ENCODE measurements at regions not wholly inside any gene's neighbourhood (a gene's known extent, or its start where the extent isn't known, plus 50 kb on each side); places are given as distances from the start of the nearest gene placed in this dataset.
"Not testable (repeated sequence)": the region's sequence is repeated elsewhere in the genome, so short reads cannot be mapped to it uniquely, and the experiment has no call there.

DNA sequence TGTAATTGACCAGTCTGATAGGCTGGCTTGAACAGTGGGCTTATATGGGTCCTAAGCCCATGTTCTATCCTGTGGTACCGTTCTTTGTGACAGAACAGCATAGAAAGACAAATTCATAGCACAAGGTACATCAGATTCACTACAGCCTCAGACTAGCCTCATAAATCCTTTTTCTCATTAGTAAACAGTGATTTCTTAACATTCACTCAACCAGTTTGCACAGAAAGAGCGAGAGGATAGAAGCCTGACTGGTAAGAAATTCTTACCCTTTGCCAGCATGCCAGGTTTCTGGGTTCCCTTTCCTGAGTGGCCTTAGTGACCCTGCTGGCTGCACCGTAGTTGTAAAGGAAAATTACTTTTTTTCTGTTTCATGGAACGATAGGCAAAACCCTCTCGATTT is 412.1 kb downstream of the SH2D4B start:
- DNase-seq (ENCODE audit: low spot score) = no peak

DNA sequence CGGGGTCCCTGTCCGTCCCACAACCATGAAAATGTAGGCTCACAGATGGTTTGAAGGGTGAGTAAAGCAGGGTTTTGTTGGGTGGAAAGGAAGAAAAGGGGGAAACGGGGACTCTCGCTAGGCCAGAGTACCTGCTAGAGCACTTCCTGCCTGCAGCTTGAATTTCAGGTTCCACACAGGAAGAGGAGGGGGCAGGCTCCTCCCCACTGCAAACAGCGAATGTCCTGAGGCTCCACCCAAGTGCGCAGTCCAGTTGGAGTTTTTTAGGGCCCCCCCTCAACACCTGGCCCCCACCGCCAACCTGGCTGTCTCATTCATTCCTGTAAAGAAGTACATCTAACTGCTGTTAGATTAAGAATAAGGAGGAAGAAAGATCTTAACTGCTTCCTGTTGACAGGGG is 414.7 kb downstream of the SH2D4B start:
- DNase-seq (ENCODE audit: low spot score) = no peak

DNA sequence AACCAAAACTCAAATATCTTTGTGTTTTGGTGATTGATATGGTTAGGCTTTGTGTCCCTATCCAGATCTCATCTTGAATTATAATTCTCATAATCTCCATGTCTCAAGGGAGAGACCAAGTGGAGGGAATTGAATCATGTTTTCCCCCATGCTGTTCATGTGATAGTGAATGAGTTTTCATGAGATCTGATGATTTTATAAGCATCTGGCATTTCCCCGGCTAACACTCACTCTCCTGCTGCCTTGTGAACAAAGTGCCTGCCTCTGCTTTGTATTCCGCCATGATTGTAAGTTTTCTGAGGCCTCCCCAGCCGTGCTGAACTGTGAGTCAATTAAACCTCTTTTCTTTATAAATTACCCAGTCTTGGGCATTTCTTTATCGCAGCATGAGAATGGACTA is 419.5 kb downstream of the SH2D4B start:
- DNase-seq (ENCODE audit: low spot score) = no peak

DNA sequence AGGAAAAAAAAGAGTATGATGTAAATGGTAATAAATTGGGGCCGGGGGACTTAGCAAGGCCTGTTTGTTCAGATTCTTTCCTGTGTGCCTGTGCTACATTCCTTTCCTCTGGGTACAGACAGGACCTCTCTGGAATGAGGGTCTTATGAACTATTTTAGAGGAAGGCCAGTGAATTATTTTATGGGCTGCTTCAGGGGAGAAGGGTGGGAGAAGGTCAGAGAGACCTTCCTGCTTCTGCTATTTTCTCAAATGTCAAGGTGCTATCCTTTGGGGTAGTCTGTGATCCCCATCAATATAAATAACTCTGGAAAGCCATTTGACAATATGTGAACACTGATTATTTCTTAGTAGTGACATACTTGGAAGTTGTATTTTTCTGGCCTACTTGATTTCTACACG is 426.5 kb downstream of the SH2D4B start:
- DNase-seq (ENCODE audit: low spot score) = no peak

DNA sequence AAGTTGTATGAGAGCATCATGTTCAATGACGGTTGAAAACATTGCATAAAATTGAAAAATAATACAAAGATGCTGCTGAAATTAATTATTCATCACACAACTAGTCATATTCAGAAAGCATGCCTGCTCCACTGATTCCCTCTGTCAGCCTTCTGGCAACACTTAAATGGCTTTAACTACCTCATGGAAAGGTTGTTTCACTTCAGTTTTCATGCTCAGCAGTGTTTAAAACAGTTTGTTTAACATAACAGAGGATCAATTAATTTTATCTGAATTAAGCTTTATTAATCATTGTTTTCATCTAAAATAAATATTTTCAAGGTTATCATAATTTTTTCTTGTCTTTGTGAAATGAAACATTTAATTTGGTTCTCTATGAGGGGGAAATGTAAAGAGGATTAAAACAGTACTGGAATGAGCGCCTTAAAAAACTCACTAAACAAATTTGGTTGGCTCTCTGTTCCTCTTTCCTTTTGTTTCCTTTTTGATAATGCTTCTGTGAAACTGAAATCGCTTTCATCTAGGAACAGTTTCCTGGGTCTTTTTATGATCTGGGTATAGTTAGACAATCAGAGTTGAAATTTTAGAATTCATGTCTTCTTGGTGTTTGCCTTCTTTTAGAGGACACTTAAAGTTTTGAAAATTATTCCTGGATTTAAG is 427.4 kb downstream of the SH2D4B start:
- no peak for DNase-seq (ENCODE audit: low spot score)

DNA sequence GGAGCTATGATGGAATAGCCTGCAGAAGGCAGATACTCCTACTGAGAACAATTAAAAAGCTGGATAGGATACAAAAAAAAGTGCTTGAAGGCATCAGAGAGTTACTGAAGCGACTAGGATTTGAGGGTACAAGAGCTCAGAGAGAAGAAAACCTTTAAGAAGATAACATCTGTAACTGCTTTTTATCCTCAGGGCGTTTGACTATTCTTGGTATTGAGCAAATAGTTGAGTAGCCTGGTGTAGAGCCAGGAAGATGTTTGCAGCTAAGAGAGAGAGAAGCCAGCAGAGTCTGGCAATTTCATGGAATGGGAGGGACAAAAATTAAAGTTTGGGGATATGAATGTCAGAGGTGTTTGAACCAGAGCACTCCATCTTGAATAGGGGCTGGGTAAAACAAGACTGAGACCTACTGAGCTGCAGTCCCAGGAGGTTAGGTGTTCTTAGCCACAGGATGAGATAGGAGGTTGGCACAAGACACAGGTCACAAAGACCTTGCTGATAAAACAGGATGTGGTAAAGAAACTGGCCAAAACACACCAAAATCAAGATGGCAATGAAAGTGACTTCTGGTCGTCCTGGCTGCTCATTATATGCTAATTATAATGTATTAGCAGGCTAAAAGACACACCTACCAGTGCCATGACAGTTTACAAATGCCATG is 428.8 kb downstream of the SH2D4B start:
- no peak for DNase-seq (ENCODE audit: low spot score)

DNA sequence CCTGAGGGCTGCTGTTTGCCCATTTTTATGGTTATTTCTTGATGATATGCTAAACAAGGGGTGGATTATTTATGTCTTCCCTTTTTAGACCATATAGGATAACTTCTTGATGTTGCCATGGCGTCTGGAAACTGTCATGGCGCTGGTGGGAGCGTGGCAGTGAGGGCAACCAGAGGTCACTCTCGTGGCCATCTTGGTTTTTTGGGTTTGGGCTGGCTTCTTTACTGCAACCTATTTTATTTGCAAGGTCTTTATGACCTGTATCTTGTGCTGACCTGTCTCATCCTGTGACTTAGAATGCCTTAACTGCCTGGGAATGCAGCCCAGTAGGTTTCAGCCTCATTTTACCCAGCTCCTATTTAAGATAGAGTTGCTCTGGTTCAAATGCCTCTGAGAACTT is 429.7 kb downstream of the SH2D4B start:
- DNase-seq (ENCODE audit: low spot score) = not testable (repeated sequence)

DNA sequence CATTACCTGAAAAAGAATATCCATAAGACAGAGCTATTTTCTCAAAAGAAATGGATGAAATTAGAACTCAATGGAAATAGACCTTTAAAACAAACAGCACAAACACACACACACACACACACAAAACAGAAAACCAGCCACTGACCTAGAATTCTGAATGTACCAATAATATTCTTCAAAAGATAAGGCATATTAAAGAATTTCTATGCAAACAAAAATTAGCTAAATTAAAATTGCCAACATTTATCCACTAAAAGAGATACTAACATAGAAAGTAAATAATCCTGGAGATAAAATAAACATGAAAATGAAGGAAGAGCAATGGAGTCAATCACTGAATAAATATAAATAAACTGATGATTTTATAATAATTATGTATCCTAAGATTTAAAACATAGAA is 431.2 kb downstream of the SH2D4B start:
- no peak for DNase-seq (ENCODE audit: low spot score)

DNA sequence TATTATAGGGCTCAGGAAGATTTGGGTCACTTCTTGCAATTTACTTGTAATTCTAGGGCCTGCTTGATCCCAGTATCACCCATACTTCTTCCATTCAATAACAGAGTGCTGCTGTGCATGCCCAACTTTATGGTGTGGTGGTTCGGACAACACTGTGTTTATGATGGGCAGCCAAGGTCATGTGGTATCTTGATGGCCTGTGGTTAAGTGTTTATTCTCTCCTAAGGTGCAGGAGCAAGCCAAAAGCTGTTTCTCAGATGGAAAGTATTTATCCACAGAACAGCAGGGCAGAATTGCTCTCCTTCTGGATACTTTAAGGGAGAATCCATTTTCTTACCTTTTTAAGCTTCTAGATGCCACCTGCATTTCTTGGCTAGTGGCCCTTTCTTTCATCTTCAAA is 433.8 kb downstream of the SH2D4B start:
- DNase-seq (ENCODE audit: low spot score) = no peak

DNA sequence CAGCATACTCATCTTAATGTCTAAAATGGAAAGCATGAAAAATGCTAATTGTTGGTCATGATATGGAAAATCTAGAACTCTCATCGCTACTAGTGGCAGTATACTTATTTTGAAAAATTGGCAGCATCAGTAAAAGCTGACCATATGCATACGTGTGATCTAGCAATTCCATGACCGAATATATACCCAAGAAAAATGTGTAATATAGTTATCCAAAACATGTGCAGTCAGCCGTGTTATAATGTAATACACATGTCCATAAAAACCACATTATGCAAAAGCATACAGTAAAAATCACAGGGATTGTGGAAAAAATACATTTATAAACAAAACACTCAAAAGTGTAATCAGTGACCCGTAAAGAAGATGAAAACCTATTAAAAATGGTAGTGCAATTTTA is 439.0 kb downstream of the SH2D4B start:
- no peak for DNase-seq (ENCODE audit: low spot score)

DNA sequence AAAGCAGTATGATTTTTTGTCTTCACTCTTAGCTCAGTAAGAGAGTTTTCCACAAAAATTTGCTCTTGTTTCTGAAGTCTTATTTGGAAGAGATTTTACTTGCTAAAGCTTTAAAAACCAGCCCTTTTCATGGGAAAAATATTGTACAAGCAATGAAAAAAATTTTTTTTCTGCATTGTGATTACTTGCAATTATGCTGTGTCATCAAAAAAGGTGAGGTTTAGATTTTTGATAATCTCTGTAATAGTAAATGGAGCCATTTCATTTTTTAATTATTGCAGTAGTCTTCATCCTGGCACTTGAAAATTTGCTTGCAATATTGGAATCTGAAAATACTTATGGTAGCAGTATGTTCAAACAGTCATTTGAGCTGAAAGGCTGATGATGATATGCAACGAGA is 447.4 kb downstream of the SH2D4B start:
- DNase-seq (ENCODE audit: low spot score) = no peak

DNA sequence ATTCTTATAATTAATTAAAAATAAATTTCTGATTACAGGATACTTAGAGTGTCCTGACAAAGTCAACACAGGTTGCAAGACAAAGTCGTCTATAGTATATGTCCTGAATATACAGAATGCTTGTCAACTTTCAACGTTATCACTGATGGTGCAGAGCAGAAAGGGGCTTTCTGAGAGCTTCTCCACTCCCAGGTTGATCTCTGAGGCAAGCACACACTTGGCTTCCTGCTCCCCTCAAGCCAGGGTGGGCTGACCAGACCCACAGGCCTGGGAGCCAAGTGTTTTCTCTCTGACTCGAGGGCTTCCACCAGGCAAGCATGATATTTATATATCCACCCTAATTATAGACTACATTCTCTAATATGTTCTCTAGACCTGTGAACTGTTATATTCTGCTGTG is 448.9 kb downstream of the SH2D4B start:
- no peak for DNase-seq (ENCODE audit: low spot score)

DNA sequence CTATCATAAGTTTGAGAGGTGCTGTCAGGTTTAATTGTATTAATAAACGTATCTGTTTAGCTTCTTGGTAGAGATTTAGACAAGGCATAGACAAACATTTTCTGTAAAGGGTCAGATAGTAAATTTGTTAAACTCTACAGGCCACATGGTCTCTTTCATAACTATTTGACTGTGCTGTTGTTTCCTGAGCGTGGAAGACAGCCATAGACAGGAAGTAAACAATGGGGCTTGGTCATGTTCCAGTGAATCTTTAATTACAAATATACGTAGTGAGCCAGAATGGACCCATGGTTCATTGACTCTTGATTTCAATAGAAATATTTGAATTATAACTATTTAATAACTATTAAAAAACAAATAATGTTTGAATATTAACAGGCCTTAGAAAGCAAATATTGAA is 451.1 kb downstream of the SH2D4B start:
- DNase-seq (ENCODE audit: low spot score) = no peak

DNA sequence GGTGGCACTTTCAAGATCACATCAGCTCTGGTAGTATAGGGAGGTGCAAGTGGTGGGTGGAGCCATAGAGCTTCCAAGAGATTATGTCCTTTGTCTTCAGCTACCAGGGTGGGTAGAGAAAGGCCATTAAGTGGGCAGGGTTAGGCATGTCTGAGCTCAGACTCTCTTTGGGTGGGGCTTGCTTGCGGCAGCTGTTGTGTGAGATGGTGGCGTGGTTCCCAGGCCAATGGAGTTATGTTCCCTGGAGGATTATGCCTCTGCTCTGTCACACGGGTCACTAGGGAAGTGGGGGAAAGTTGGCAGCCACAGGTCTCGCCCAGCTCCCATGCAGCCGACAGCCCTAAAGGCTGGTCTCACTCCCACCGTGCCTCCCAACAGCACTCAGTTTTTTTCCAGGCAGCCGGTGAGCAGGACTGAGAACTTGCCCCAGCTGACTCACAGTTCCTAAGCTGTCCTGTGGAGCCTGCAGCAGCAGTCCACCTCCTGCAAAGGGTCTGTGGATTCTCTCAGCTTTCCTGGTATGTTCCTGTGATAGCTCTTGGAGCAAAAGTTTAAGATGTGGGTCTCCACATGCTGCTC is 459.0 kb downstream of the SH2D4B start:
- no peak for DNase-seq (ENCODE audit: low spot score)

DNA sequence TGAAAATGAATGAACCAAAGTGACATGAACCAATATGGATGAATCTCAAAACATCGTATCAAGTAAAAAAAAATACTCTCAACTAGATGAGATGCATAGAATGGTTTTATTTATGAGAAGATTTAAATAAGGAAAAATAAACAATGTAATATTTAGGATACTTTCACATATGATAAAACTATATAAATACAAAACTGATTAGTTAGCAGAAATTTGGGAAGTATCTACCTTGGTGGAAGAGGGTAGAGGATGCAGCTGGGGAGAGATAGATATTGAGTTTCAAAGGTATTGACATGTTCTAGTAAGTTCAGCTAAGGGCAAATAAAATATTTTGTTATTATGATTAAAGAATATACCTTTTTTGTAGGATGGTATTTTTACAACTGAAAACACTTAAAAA is 463.1 kb downstream of the SH2D4B start:
- DNase-seq (ENCODE audit: low spot score) = no peak

DNA sequence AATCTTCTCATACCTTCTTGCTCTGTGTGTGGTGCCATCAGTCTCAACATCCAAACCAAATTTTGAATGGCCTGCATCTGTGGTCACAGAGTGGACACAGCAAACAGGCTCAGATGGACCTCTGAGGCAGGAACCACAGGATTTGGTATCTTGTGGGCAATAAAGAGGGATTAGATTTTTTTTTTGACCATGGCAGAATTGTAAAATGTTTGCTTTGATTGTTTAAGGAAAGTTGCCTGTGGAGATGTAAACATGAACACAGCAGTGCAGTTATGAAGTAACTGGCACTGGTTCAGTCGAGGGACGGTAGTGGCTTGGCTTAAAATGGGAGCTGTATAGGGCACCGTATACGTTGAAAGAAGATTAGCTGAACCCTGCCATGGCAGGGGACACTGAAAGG is 464.7 kb downstream of the SH2D4B start:
- no peak for DNase-seq (ENCODE audit: low spot score)

DNA sequence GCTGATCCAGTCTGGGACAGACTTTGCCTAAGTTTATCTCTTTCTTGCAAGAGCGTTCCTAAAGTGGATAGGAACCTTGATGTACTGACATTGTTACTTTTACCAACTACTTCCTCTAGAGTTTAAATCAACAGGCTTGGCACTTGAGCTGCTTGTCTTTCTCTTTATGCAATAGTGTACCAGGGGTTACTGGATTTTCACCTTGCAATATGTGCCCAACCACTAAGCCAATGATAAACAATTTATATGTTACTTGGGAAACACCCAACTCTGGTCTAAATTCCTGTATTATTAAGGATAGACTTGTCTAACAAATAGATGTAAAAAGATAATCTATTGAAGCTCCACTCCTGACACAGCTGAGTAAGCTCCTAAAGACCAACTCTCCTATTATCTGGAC is 470.2 kb downstream of the SH2D4B start:
- DNase-seq (ENCODE audit: low spot score) = no peak

DNA sequence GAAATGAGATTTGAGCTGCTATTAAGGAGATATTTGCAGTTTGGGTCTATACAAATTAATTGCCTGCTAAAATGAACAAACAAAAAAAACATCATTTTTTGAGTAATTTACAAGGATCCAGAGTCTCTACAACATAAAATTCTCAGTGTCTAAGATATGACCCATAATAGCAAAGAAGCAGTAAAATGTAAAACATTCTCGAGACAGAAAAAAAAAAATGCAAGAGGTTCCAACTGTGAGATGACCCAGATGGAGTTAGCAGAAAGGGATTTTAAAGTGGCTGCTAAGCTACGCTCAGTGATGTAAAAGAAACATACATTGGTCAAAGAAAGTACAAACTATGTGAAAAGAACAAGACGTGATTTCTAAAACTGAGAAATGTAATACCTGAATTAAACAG is 471.0 kb downstream of the SH2D4B start:
- DNase-seq (ENCODE audit: low spot score) = no peak

DNA sequence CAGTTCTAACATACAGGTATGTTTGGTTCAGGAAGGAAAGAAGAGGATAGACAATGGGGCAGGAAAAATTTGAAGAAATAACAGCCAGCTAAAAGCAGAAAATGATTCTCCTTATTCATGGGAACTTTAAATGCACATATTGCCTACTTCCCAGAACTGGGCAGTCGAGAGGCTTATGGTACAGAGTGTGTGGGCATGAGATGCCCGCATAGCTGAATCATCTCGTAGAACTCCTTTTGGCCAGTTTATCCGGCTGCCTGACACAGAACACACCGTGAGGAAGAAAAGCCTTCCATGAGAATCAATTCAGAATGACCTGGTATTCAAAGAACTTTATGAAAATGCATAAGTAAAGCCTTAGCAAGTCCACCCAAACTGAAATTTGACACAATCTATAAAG is 471.6 kb downstream of the SH2D4B start:
- DNase-seq (ENCODE audit: low spot score) = no peak

DNA sequence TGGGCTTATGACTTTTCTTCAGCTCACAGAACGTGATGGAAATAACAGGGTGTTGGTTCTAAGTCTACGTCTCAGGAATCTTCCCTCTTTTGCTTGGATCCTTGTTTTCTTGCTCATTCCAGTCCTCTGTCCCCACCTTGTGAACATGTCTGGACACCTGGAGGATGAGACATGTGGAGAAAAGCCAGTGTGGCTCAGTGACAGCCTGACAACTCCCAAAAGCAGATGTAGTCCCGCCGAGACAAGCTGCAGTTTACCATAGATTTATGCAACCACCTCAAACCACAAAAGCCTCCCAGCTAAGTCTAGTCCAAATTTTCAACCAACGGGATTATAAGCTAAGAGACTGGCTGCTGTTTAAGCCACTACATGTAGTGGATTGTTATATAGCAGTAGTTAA is 476.1 kb downstream of the SH2D4B start:
- DNase-seq (ENCODE audit: low spot score) = no peak

DNA sequence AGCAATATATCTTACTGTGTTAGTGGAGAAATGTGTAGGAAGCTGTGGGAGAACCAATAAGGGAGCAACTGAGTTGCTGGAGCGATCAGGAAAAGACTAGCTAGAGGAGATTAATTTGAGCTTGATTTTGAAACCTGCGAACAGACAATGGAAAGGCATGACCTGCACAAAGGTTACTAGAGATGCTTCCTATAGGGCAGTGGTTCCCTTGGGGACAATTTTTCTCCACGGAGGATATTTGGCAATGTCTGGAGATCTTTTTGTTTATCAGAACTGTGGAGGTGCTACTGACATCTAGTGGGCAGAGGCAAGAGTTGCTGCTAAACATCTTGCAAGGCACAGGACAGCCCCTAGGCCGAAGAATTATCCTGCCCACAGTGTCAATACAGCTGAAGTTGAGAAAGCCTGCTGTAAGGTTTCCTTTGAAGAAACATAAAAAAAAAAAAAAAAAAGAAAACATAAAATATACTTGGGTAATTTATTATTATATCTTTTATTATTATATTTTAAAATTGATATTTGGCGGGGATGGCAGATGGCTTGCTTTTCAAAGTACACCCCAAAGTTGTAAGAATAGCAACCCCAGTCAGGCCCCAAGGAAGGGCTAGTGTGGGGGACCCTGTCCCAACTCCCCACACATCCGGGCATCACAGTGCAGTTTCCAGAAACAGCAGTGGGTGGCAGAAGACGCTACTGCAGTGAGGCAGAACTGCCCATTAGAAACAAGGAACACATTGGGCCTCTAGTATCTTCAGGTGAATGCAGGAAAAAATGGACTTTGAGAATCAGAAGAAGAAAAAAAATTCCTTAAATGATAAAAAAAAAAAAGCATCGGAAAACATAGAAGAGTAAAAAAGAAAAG is 481.6 kb downstream of the SH2D4B start:
- no peak for DNase-seq (ENCODE audit: low spot score)

DNA sequence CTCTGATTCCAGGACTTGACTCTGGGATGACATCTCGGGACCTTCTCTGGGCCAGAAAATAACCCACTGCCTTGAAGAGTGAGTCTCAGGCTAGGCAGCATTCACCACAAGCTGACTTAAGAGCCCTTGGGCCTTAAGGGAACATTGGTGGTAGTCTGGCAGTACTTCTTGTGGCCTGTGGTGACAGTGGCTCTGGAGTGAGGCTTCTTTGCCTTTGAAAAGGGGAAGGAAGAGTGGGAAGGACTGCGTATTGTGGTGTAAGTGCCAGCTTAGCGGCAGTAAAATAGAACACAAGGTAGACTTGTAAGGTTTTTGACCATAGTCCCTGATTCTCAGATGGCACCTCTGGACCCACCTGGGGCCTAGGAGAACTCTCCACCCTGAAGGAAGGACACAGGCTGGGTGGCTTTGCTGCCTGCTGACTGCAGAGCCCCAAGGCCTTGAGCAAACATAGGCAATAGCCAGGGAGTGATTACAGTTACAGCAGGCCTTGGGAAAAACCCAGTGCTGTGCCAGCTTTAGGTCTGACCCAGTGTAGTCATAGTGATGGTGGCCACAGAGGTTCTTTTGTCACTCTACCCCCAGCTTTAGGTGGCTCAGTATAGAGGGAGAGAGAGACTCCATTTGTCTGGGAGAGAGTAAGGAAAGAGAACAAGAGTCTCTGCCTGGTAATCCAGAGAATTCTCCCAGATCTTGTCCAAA is 483.9 kb downstream of the SH2D4B start:
- DNase-seq (ENCODE audit: low spot score) = no peak
